ENCODE measurements at regions not wholly inside any gene's neighbourhood (a gene's known extent, or its start where the extent isn't known, plus 50 kb on each side); places are given as distances from the start of the nearest gene placed in this dataset.

- DNase-seq (ENCODE audit: low read depth): no peak
- no peak overlapping the region for H3K4me3 ChIP-seq (ENCODE audit: low read depth, low read length)
- TF ChIP-seq CTCF (IDR thresholded peaks at IDR 0.05; ENCODE audit: insufficient read depth, low read depth, low read length): no peak
Measured at GRCh38 chr12:126776026-126776655, 1490.8 kb upstream of the TMEM132C start.

GRCh38 chr12:126780343-126780742 lies 1486.6 kb upstream of the TMEM132C start:
- H3K4me3 ChIP-seq (ENCODE audit: low read depth, low read length): no peak overlapping the region
- DNase-seq (ENCODE audit: low read depth): no peak
- TF ChIP-seq CTCF (IDR thresholded peaks at IDR 0.05; ENCODE audit: insufficient read depth, low read depth, low read length): no peak

GRCh38 chr12:126781593-126781992 lies 1485.4 kb upstream of the TMEM132C start:
- H3K4me3 ChIP-seq (ENCODE audit: low read depth, low read length): no peak overlapping the region
- no peak for DNase-seq (ENCODE audit: low read depth)
- TF ChIP-seq CTCF (IDR thresholded peaks at IDR 0.05; ENCODE audit: insufficient read depth, low read depth, low read length): no peak

- no peak overlapping the region for H3K4me3 ChIP-seq (ENCODE audit: low read depth, low read length)
- no peak for DNase-seq (ENCODE audit: low read depth)
- no peak for TF ChIP-seq CTCF (IDR thresholded peaks at IDR 0.05; ENCODE audit: insufficient read depth, low read depth, low read length)
Measured at GRCh38 chr12:126782083-126782482, 1484.9 kb upstream of the TMEM132C start.

GRCh38 chr12:126784328-126784921 lies 1482.5 kb upstream of the TMEM132C start:
- peak; percentile 3 for DNase-seq (ENCODE audit: low read depth)
- peak; percentile 22 for TF ChIP-seq CTCF (IDR thresholded peaks at IDR 0.05; ENCODE audit: insufficient read depth, low read depth, low read length)
- no peak overlapping the region for H3K4me3 ChIP-seq (ENCODE audit: low read depth, low read length)

GRCh38 chr12:126789963-126790362 lies 1477.0 kb upstream of the TMEM132C start:
- H3K4me3 ChIP-seq (ENCODE audit: low read depth, low read length): no peak overlapping the region

More at GRCh38 chr12:126789963-126790362, 1477.0 kb upstream of the TMEM132C start:
- no peak for DNase-seq (ENCODE audit: low read depth)
- no peak for TF ChIP-seq CTCF (IDR thresholded peaks at IDR 0.05; ENCODE audit: insufficient read depth, low read depth, low read length)
